ENCODE measurements at regions not wholly inside any gene's neighbourhood (a gene's known extent, or its start where the extent isn't known, plus 50 kb on each side); places are given as distances from the start of the nearest gene placed in this dataset.

- TF ChIP-seq POLR2A (IDR thresholded peaks at IDR 0.05; ENCODE audit: low read length) (no peak), GATA1 (IDR thresholded peaks at IDR 0.05; ENCODE audit: low read depth, low read length) (no peak)
Measured at GRCh38 chr13:62564770-62565169, 1149.1 kb upstream of the PCDH20 start.
